ENCODE measurements at regions not wholly inside any gene's neighbourhood (a gene's known extent, or its start where the extent isn't known, plus 50 kb on each side); places are given as distances from the start of the nearest gene placed in this dataset.
"Not testable (repeated sequence)": the region's sequence is repeated elsewhere in the genome, so short reads cannot be mapped to it uniquely, and the experiment has no call there.

DNA sequence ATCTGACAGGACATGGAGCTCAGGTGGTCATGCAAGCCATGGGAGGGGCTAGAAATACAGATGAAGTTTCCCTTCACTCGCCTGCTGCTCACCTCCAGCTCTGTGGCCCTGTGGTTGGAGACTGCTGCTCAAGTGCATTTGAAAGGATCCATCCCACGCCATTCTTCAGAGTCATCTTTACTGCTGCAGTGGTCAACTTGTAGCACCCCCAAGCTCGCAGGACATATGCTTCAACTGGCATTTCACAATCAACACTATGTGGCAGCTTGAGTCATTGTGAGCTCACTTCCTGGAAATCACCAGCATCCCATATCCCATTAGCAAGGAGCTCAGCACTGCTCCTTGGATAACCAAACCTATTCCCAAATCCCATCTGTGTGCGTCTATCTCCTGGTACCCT, 116.2 kb upstream of the TP53BP2 start:
- CTCF ChIA-PET; H3K36me3 ChIP-seq (ENCODE audit: control insufficient read depth, insufficient read depth, low read length); H3K27me3 ChIP-seq (ENCODE audit: control insufficient read depth, insufficient read depth, low read length); H3K4me3 ChIP-seq (ENCODE audit: low read depth, low read length); POLR2A ChIA-PET: not testable (repeated sequence)
- DNase-seq (ENCODE audit: low read depth), result peak; percentile 21

DNA sequence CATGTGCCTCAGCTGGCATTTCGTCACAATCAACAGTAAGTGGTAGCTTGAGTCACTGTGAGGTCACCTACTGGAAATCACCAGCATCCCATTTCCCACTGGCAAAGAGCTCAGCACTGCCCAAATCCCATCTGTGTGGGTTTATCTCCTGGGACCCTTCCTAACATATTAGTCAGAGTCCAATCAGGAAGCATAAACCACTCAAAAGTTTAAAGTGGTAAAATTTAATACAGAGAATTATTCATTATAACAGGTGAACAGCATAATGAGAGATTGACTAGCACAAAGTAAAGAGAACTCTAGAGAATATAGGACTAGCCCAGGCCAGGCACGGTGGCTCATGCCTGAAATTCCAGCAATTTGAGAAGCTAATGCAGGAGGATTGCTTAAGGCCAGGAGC, 107.1 kb upstream of the TP53BP2 start:
- POLR2A ChIA-PET; H3K27me3 ChIP-seq (ENCODE audit: control insufficient read depth, insufficient read depth, low read length); H3K36me3 ChIP-seq (ENCODE audit: control insufficient read depth, insufficient read depth, low read length); CTCF ChIA-PET; H3K4me3 ChIP-seq (ENCODE audit: low read depth, low read length); DNase-seq (ENCODE audit: low read depth): not testable (repeated sequence)

- H3K4me3 ChIP-seq (ENCODE audit: low read depth, low read length); CTCF ChIA-PET; POLR2A ChIA-PET; DNase-seq (ENCODE audit: low read depth); H3K27me3 ChIP-seq (ENCODE audit: control insufficient read depth, insufficient read depth, low read length); H3K36me3 ChIP-seq (ENCODE audit: control insufficient read depth, insufficient read depth, low read length): not testable (repeated sequence)
Observed at GRCh38 chr1:223951551-223951950, 105.8 kb upstream of the TP53BP2 start.

GRCh38 chr1:223949944-223950343, 104.2 kb upstream of the TP53BP2 start:
- CTCF ChIA-PET; H3K4me3 ChIP-seq (ENCODE audit: low read depth, low read length); H3K36me3 ChIP-seq (ENCODE audit: control insufficient read depth, insufficient read depth, low read length); H3K27me3 ChIP-seq (ENCODE audit: control insufficient read depth, insufficient read depth, low read length); DNase-seq (ENCODE audit: low read depth); POLR2A ChIA-PET: not testable (repeated sequence)

DNA sequence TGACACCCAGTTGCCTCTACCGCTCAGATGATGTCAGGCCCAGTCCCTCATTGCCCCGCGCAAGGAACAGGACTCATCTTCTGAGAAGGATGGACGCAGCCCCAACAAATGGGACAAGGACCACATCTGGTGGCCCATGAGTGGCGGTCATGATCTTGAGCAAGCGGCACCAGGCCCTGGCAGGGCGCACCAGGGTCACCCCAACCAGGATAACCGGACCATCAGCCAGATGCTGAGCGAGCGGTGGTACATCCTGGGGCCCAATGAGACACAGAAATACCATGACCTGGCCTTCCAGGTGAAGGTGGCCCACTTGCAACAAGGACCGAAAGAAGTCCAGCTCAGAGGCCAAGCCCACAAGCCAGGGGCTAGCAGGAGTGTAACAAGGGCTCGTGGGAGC, 102.3 kb upstream of the TP53BP2 start:
- CTCF ChIA-PET; POLR2A ChIA-PET; H3K4me3 ChIP-seq (ENCODE audit: low read depth, low read length); DNase-seq (ENCODE audit: low read depth); H3K36me3 ChIP-seq (ENCODE audit: control insufficient read depth, insufficient read depth, low read length); H3K27me3 ChIP-seq (ENCODE audit: control insufficient read depth, insufficient read depth, low read length): not testable (repeated sequence)

DNA sequence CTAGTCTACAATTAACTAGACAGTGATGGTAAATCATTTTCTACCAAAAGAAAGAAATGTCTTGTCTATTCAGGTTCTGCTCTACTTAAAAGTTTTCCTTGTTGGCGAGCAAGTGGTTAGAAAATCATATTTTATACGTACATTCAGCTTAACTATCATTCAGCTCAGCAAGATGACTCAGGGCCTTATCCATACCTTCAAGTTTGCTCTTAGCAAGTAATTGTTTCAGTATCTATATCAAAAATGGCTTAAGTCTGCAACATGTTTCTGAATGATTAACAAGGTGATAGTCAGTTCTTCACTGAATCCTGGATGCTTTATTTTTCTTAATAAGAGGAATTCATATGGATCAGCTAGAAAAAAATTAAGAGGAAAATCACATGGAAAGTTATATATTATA, 90.8 kb upstream of the TP53BP2 start:
- H3K27me3 ChIP-seq (ENCODE audit: control insufficient read depth, insufficient read depth, low read length); DNase-seq (ENCODE audit: low read depth); POLR2A ChIA-PET; H3K36me3 ChIP-seq (ENCODE audit: control insufficient read depth, insufficient read depth, low read length); H3K4me3 ChIP-seq (ENCODE audit: low read depth, low read length); CTCF ChIA-PET: not testable (repeated sequence)

DNA sequence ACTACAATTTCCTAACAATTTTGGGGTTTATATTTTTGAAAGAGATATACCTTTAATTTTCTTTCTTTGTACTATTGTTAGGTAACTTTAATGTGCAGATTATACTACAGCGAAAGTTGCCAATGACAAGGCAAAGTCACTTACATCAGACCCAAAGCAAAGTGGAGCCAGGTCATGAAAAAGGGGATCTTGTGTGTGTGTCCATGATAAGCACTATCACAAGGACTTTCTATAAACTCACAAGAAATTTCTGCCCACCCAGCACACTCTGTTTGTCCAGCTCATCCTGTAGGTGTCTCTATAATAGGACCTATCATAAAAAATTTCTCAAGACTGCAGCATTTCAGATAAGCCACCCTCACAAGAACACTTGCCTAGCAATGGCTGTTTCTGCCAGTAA, 85.7 kb upstream of the TP53BP2 start:
- CTCF ChIA-PET; H3K27me3 ChIP-seq (ENCODE audit: control insufficient read depth, insufficient read depth, low read length); H3K36me3 ChIP-seq (ENCODE audit: control insufficient read depth, insufficient read depth, low read length); POLR2A ChIA-PET; DNase-seq (ENCODE audit: low read depth); H3K4me3 ChIP-seq (ENCODE audit: low read depth, low read length): not testable (repeated sequence)

- CTCF ChIA-PET; POLR2A ChIA-PET; DNase-seq (ENCODE audit: low read depth): not testable (repeated sequence)
Observed at GRCh38 chr1:223920805-223921204, 75.1 kb upstream of the TP53BP2 start.

GRCh38 chr1:223915476-223915875, 69.7 kb upstream of the TP53BP2 start:
- POLR2A ChIA-PET; DNase-seq (ENCODE audit: low read depth); H3K27me3 ChIP-seq (ENCODE audit: control insufficient read depth, insufficient read depth, low read length); H3K4me3 ChIP-seq (ENCODE audit: low read depth, low read length); H3K36me3 ChIP-seq (ENCODE audit: control insufficient read depth, insufficient read depth, low read length); CTCF ChIA-PET: not testable (repeated sequence)

More at GRCh38 chr1:223920805-223921204, 75.1 kb upstream of the TP53BP2 start:
- TF ChIP-seq CTCF (IDR thresholded peaks at IDR 0.05; ENCODE audit: insufficient read depth, low read depth, low read length), result 0 out of 2 replicates have a peak, but pooled peaks have one; percentile 10
- H3K36me3 ChIP-seq (ENCODE audit: control insufficient read depth, insufficient read depth, low read length); H3K27me3 ChIP-seq (ENCODE audit: control insufficient read depth, insufficient read depth, low read length); H3K4me3 ChIP-seq (ENCODE audit: low read depth, low read length): not testable (repeated sequence)

- CTCF ChIA-PET; H3K27me3 ChIP-seq (ENCODE audit: control insufficient read depth, insufficient read depth, low read length); DNase-seq (ENCODE audit: low read depth); POLR2A ChIA-PET; H3K36me3 ChIP-seq (ENCODE audit: control insufficient read depth, insufficient read depth, low read length); H3K4me3 ChIP-seq (ENCODE audit: low read depth, low read length): not testable (repeated sequence)
Observed at GRCh38 chr1:223913715-223914114, 68.0 kb upstream of the TP53BP2 start.

All from BJ (cell line).